ENCODE measurements at regions not wholly inside any gene's neighbourhood (a gene's known extent, or its start where the extent isn't known, plus 50 kb on each side); places are given as distances from the start of the nearest gene placed in this dataset.

GRCh38 chr2:163370169-163370886, 365.5 kb downstream of the FIGN start:
- in situ Hi-C loops (cut with MboI; ENCODE audit: low sequenced_read_pairs): no loop called here

DNA sequence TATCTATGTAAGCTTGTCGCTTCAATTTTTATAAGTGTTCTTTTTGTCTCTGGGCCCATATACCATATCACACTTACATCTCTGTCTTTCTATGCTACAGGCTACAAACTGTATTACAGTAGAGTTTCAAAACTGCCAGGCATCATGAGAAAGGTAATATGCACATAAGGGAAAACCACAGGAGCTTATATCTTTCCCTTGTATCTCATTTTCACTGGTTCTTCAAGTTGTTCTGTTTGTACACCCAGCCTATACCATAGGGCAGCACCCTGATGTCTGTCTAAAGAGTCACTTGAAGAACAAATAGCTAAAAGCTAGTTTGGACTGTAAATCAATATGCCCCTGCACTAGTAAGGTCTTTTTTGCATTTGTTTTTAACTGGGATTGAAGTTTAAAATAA, 366.7 kb downstream of the FIGN start:
- in situ Hi-C loops (cut with MboI; ENCODE audit: low sequenced_read_pairs): no loop called here

- in situ Hi-C loops (cut with MboI; ENCODE audit: low sequenced_read_pairs): no loop called here
These were observed 367.2 kb downstream of the FIGN start for GRCh38 chr2:163368655-163369054.

DNA sequence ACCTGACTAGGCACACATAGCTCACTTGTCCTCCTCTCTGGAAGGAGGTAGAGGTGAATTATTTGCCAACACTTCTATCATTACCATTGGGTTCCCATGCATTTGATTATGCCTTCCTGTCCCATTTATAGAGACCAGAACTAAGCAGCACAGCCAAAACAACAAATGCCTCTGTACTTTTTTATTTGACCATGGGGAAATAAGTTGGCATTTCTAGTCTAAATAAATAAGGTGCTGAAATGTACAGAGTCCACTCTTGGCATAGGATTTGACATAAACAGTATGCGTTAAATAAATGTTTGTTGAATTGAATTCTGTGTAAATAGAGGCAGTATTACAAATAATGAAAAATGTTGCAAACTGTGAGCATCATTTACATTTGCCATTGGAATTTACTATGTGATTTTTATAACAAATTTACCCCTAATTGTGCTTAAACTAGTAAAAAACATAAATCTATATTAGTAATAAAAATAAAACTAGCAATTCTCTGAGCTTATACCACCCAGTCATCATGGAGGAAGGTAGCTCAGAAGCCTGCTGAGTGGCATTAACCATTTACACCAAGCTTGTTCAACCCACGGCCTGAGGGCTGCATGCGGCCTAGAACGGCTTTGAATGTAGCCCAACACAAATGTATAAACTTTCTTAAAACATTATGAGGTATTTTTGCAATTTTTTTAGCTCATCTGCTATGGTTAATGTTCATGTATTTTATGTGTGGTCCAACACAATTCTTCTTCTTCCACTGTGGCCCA, 367.8 kb downstream of the FIGN start:
- in situ Hi-C loops (cut with MboI; ENCODE audit: low sequenced_read_pairs): no loop called here

GRCh38 chr2:163364736-163365135, 371.1 kb downstream of the FIGN start:
- in situ Hi-C loops (cut with MboI; ENCODE audit: low sequenced_read_pairs): no loop called here

GRCh38 chr2:163353551-163353950, 382.3 kb downstream of the FIGN start:
- in situ Hi-C loops (cut with MboI; ENCODE audit: low sequenced_read_pairs): no loop called here

DNA sequence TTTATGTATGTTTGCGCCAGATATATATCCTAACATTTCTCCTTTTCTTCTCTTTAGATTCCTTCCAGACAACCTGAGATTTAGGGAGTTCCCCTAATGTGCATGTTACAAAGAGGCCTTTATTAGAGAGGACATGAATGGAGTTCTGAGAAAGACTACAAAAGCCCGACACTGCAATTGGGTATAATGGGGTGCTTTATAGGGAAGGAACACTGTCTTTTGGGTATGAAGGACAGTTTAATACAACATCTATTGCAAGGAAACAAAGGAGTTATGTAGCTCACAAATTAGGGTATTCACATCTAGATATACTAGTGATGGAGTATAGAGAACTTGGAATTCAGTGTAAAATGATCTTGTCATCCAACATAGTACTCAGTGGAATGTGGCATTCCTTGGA, 383.8 kb downstream of the FIGN start:
- in situ Hi-C loops (cut with MboI; ENCODE audit: low sequenced_read_pairs): no loop called here

- in situ Hi-C loops (cut with MboI; ENCODE audit: low sequenced_read_pairs): no loop called here
These were observed 384.7 kb downstream of the FIGN start for GRCh38 chr2:163351143-163351542.

GRCh38 chr2:163348857-163349380, 386.9 kb downstream of the FIGN start:
- in situ Hi-C loops (cut with MboI; ENCODE audit: low sequenced_read_pairs): loop anchor here (25.0 kb wide), 1 partner anchor 713 kb away; no protein-coding TSS in a partner anchor

GRCh38 chr2:163347982-163348856, 387.6 kb downstream of the FIGN start:
- in situ Hi-C loops (cut with MboI; ENCODE audit: low sequenced_read_pairs): loop anchor here (25.0 kb wide), 1 partner anchor 714 kb away; no protein-coding TSS in a partner anchor

DNA sequence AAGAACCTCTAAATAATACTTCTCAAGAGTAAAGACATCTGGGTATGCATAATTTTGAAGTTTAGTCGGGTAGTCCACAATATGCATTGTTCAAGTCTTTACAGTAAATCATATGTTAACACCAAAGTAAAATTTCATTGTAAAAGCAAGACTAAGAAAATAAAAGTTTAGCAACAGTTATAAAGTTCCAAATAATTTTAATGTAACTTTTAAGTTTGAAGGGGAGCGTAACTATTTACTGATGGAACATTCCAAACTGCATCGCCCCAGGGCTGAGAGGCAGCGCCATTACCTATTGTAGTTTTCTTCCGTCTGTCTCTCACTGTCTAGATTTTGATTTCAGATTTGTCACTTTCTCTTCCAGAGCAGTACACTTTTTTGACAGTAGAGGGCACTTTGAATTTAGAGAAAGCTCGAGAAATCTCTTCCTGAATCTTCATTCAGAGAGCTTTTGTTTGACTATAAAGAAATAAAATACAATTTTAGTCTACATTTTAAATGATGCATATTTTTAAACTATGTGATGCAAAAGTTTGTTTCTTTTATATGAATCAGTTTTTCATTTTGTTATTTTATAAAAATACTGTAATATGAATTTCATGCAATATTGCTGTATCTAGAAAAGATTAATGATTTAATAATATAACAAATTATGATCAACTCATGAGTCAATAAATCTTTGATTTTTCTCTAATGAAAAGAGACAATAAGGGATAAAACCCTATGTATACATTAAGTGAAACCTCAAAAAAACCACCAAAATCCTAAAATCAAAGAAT, 389.8 kb downstream of the FIGN start:
- in situ Hi-C loops (cut with MboI; ENCODE audit: low sequenced_read_pairs): loop anchor here (25.0 kb wide), 1 partner anchor 716 kb away; no protein-coding TSS in a partner anchor

DNA sequence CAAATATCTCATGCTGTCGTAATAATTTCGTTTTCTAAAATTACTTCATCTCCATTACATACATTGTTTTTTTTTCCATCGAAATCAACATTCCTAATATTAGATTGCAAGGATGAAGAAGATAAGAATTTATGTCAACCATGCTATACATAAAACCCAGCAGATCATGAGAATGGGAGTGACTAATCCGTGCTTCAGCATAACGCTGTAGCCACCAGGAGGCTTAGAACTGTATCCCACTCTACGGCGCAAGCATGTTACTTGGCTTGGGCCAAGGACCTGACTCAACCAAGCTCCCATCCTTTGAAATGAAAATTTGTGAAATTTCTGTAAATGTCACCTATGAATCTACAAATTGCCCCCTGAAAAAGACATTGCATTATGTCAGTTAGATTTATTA, 392.5 kb downstream of the FIGN start:
- in situ Hi-C loops (cut with MboI; ENCODE audit: low sequenced_read_pairs): loop anchor here (25.0 kb wide), 1 partner anchor 719 kb away; no protein-coding TSS in a partner anchor

- in situ Hi-C loops (cut with MboI; ENCODE audit: low sequenced_read_pairs): loop anchor here (25.0 kb wide), 1 partner anchor 721 kb away; no protein-coding TSS in a partner anchor
These were observed 394.4 kb downstream of the FIGN start for GRCh38 chr2:163341426-163341825.

- in situ Hi-C loops (cut with MboI; ENCODE audit: low sequenced_read_pairs): loop anchor here (25.0 kb wide), 1 partner anchor 724 kb away; no protein-coding TSS in a partner anchor
These were observed 397.5 kb downstream of the FIGN start for GRCh38 chr2:163338270-163338669.

DNA sequence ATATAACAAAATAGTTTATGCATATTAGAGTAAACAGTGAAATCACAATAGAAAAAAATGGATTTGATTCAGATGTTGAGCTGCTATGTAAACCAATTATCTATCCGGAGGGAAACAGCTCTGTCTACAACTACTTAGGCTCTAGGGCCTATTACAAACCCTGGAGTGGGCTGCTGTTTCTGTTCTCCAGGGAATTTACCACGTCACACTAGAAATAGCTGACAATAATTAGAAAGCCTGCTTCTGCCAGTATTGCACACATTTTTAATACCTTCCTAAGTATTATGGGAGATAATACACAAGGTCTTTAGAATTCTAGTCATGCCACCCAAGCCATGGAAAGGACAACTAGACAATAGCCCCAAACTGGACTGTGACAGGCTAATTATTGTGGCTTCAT, 411.1 kb downstream of the FIGN start:
- in situ Hi-C loops (cut with MboI; ENCODE audit: low sequenced_read_pairs): loop anchor here (25.0 kb wide), 1 partner anchor 738 kb away; no protein-coding TSS in a partner anchor

GRCh38 chr2:163319006-163319405, 416.8 kb downstream of the FIGN start:
- in situ Hi-C loops (cut with MboI; ENCODE audit: low sequenced_read_pairs): no loop called here

DNA sequence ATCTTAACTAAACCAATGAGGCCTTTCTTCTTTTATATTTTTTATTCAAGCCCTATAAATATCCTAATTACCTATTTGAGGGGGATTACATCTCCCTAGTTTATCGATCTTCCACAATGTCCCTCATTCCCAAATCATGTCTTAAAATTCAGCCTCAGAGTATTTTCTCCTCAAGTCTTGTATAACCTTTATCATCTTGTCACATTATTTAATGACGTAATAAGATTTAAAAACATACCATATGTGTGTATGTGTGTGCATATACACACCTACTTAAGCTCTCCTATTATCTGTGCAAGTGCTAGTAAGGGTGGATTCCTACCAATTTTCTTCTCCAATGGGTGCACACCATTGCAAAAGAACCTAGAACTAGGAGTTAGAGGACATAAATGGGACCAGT, 421.1 kb downstream of the FIGN start:
- in situ Hi-C loops (cut with MboI; ENCODE audit: low sequenced_read_pairs): no loop called here

DNA sequence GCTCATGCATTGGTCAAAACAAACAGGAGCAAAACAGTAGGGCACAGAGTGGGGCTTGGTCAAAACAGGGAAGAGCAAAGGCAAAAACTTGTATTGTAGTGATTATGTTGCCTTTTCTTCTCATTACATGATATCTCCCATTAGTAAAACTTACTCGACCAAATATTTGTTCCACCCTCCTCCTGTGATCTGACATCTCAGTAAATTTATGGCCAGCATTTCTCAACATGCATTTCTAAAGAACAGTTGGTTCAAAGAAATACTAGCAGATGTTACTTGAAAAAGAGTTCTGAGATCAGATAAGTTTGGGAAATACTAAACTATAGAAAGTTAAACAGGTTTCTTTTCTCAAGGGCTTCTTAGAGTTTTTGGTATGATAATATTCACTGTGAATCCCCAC, 423.1 kb downstream of the FIGN start:
- in situ Hi-C loops (cut with MboI; ENCODE audit: low sequenced_read_pairs): no loop called here

DNA sequence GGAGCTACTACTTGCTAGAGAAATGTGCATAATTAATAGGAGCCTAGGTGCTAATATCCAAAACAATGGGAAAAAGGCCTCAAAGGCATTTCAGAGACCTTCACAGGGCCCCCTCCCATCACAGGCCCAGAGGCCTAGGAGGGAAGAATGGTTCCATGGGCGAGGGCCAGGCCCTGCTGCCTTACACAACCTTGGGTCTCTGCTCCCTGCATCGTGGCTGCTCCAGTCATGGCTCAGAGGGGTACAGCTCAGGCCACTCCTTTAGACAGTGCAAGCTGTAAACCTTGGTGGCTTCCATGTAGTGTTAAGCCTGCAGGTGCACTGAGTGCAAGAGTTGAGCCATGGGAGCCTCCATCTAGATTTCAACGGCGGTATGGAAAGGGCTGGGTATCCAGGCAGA, 429.2 kb downstream of the FIGN start:
- in situ Hi-C loops (cut with MboI; ENCODE audit: low sequenced_read_pairs): no loop called here

DNA sequence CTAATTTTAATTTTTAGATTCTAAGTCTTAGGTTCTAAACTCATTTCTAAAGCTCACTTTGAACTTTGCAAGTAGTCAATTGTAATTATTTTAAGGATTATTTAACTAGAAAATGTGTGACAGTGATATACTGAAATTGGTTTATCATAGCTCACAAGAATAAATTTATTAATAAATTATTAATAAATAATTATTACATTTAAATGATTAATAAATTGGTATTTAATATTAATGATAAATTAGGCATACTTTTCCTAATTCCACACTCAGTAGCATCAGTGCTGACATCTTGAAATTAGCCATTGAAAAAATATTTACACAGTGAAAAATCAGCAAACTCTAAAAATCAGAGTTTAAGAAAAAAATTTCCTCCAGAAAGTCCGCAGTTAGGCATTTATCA, 433.7 kb downstream of the FIGN start:
- in situ Hi-C loops (cut with MboI; ENCODE audit: low sequenced_read_pairs): no loop called here
